ENCODE measurements at regions not wholly inside any gene's neighbourhood (a gene's known extent, or its start where the extent isn't known, plus 50 kb on each side); places are given as distances from the start of the nearest gene placed in this dataset.
"Not testable (repeated sequence)": the region's sequence is repeated elsewhere in the genome, so short reads cannot be mapped to it uniquely, and the experiment has no call there.

GRCh38 chr1:46878173-46878782, 63.0 kb downstream of the CYP4A11 start:
- H3K27ac ChIP-seq (ENCODE audit: insufficient read depth in 1 of 2, low read depth in 1 of 2, low read length in 2 of 2, poor library complexity in 1 of 2, severe bottlenecking in 2 of 2); POLR2A ChIA-PET; H3K4me1 ChIP-seq (ENCODE audit: control extremely low read depth in 1 of 4, control insufficient read depth in 4 of 4, insufficient read depth in 4 of 4, low read length in 3 of 4); H3K9me3 ChIP-seq (ENCODE audit: control extremely low read depth in 1 of 5, control insufficient read depth in 4 of 5, insufficient read depth in 2 of 5, low read depth in 1 of 5, low read length in 4 of 5); H3K4me3 ChIP-seq (ENCODE audit: control insufficient read depth in 1 of 7, extremely low read depth in 1 of 7, insufficient read depth in 4 of 7, low read depth in 2 of 7, low read length in 6 of 7); CTCF ChIA-PET; H3K36me3 ChIP-seq (ENCODE audit: control insufficient read depth in 4 of 4, insufficient read depth in 4 of 4, low read length in 3 of 4); H3K27me3 ChIP-seq (replicated peaks in 2 of 5; ENCODE audit: control insufficient read depth in 4 of 5, insufficient read depth in 5 of 5, low read length in 4 of 5): not testable (repeated sequence)
- WGBS (ENCODE audit: insufficient coverage): no CpG with 5 or more reads among the region's 3 CpGs
- DNase-seq: peak; percentile 12 to 53 (median 36)

GRCh38 chr1:46876093-46876492, 65.2 kb downstream of the CYP4A11 start:
- POLR2A ChIA-PET; H3K4me1 ChIP-seq (ENCODE audit: control extremely low read depth in 1 of 4, control insufficient read depth in 4 of 4, insufficient read depth in 4 of 4, low read length in 3 of 4); H3K27ac ChIP-seq (ENCODE audit: insufficient read depth in 1 of 2, low read depth in 1 of 2, low read length in 2 of 2, poor library complexity in 1 of 2, severe bottlenecking in 2 of 2); H3K27me3 ChIP-seq (replicated peaks in 2 of 5; ENCODE audit: control insufficient read depth in 4 of 5, insufficient read depth in 5 of 5, low read length in 4 of 5); CTCF ChIA-PET; H3K36me3 ChIP-seq (ENCODE audit: control insufficient read depth in 4 of 4, insufficient read depth in 4 of 4, low read length in 3 of 4); H3K4me3 ChIP-seq (ENCODE audit: control insufficient read depth in 1 of 7, extremely low read depth in 1 of 7, insufficient read depth in 4 of 7, low read depth in 2 of 7, low read length in 6 of 7); DNase-seq; H3K9me3 ChIP-seq (ENCODE audit: control extremely low read depth in 1 of 5, control insufficient read depth in 4 of 5, insufficient read depth in 2 of 5, low read depth in 1 of 5, low read length in 4 of 5): not testable (repeated sequence)
- 100% methylated on average over 2 of the region's 4 CpGs for WGBS (ENCODE audit: insufficient coverage)

Measured in common myeloid progenitor, CD34-positive (primary cell).